ENCODE measurements at regions not wholly inside any gene's neighbourhood (a gene's known extent, or its start where the extent isn't known, plus 50 kb on each side); places are given as distances from the start of the nearest gene placed in this dataset.
"Not testable (repeated sequence)": the region's sequence is repeated elsewhere in the genome, so short reads cannot be mapped to it uniquely, and the experiment has no call there.

- POLR2A ChIA-PET; H3K27ac ChIP-seq (ENCODE audit: control insufficient read depth, insufficient read depth); BruUV-seq (replicated peaks); H3K4me3 ChIP-seq; H3K9ac ChIP-seq (ENCODE audit: control insufficient read depth, insufficient read depth, low read length); H3K4me1 ChIP-seq (ENCODE audit: control insufficient read depth, insufficient read depth, low read length); H3K4me2 ChIP-seq (ENCODE audit: control insufficient read depth, insufficient read depth); in situ Hi-C loops (cut with MboI); CTCF ChIA-PET; ATAC-seq; H3K36me3 ChIP-seq (ENCODE audit: control insufficient read depth in 2 of 2, insufficient read depth in 2 of 2, low read length in 1 of 2); H3K79me2 ChIP-seq (ENCODE audit: control insufficient read depth, insufficient read depth, low read length); H2AFZ ChIP-seq (ENCODE audit: control insufficient read depth, low read depth, low read length); FAIRE-seq; DNase-seq (ENCODE audit: low read depth, low spot score); H3K27me3 ChIP-seq (replicated peaks in 1 of 2; ENCODE audit: control insufficient read depth in 2 of 2, insufficient read depth in 2 of 2, low read length in 1 of 2); H4K20me1 ChIP-seq (ENCODE audit: control insufficient read depth, insufficient read depth); intact Hi-C loops (cut with micrococcal nuclease; ENCODE audit: unreplicated experiment); RAD21 ChIA-PET (ENCODE audit: unreplicated experiment); SMC1A ChIA-PET (ENCODE audit: uncharacterized antibody, unreplicated experiment); H3K9me3 ChIP-seq (replicated peaks; ENCODE audit: control insufficient read depth, insufficient read depth, low read length): not testable (repeated sequence)
- WGBS (ENCODE audit: insufficient coverage, insufficient replicate concordance, low lambda C conversion rate, missing lambda C conversion rate) = no CpG with 5 or more reads among the region's 2 CpGs
Observed at GRCh38 chr1:121607499-121607898, 422.7 kb downstream of the SRGAP2C start.
